HepG2 (cell line): ENCODE measurements at regions not wholly inside any gene's neighbourhood (a gene's known extent, or its start where the extent isn't known, plus 50 kb on each side); places are given as distances from the start of the nearest gene placed in this dataset.

Source experiments
- DPF2 ChIP-seq: sonication (generic); formaldehyde crosslinking; IDR thresholded peaks from 2 replicates; pipeline ENCODE4 v1.4.0; 2020; ENCODE audit warnings: mild to moderate bottlenecking, low read depth, missing genetic modification reagents, borderline replicate concordance
- MYNN ChIP-seq: sonication (generic); formaldehyde crosslinking; IDR thresholded peaks from 2 replicates; pipeline ENCODE4 v1.4.0; 2020; ENCODE audit warnings: mild to moderate bottlenecking, low read depth, missing genetic modification reagents
- NFIC ChIP-seq: IDR thresholded peaks from 2 replicates; pipeline ENCODE4 v1.6.1; 2012; ENCODE audit warnings: mild to moderate bottlenecking, low read length, inconsistent platforms
- RXRA ChIP-seq: sonication (generic); formaldehyde crosslinking; IDR thresholded peaks from 2 replicates; pipeline ENCODE4 v1.5.1; 2020; ENCODE audit warnings: missing genetic modification reagents
- SIN3A ChIP-seq: IDR thresholded peaks from 2 replicates; pipeline ENCODE4 v1.6.1; 2011; ENCODE audit warnings: low read depth, mild to moderate bottlenecking, control low read depth, low read length, borderline replicate concordance
- ZNF24 ChIP-seq: fragments of 450-650 bp; IDR thresholded peaks from 2 replicates; pipeline ENCODE4 v1.6.1; 2017; ENCODE audit warnings: antibody characterized with exemption, mild to moderate bottlenecking
- TF ChIP-seq, protein P1 (sequence below): IDR thresholded peaks from 2 replicates; pipeline ENCODE4 v1.6.1; 2012; ENCODE audit warnings: inconsistent platforms
- TF ChIP-seq, protein P2 (sequence below): sonication (generic); formaldehyde crosslinking; conservative IDR thresholded peaks from 2 replicates; pipeline ENCODE4 v1.4.0; 2020; ENCODE audit warnings: missing genetic modification reagents
- TF ChIP-seq, protein P3 (sequence below): sonication (generic); formaldehyde crosslinking; IDR thresholded peaks from 2 replicates; pipeline ENCODE4 v1.4.0; 2020; ENCODE audit warnings: missing genetic modification reagents

DNA sequence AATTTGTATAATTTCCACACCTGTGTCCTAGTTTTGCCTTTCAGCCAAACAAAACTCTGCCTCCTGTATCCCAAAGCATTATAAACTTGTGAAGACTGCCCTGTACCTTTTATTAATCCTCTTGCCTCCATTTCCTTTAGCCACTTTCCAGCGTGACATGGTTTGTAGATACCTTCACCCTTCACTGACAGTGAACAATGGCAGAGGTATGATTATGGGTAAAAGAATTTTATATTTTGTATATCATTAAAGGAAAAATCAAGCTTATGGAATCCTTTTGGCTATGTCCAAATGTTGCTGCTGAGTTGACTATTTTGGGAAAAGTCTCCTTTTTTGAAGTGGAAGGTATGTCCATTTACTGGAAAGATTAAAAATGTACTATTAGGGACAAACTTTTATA, 251.7 kb downstream of the HNMT start:
- TF ChIP-seq, protein P1, sequence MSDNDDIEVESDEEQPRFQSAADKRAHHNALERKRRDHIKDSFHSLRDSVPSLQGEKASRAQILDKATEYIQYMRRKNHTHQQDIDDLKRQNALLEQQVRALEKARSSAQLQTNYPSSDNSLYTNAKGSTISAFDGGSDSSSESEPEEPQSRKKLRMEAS, result no peak
- TF ChIP-seq MYNN (CRISPR knock-in tag), result no peak
- TF ChIP-seq SIN3A, result no peak
- TF ChIP-seq NFIC, result no peak
- TF ChIP-seq RXRA (CRISPR knock-in tag), result no peak
- TF ChIP-seq, protein P2, sequence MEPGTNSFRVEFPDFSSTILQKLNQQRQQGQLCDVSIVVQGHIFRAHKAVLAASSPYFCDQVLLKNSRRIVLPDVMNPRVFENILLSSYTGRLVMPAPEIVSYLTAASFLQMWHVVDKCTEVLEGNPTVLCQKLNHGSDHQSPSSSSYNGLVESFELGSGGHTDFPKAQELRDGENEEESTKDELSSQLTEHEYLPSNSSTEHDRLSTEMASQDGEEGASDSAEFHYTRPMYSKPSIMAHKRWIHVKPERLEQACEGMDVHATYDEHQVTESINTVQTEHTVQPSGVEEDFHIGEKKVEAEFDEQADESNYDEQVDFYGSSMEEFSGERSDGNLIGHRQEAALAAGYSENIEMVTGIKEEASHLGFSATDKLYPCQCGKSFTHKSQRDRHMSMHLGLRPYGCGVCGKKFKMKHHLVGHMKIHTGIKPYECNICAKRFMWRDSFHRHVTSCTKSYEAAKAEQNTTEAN (CRISPR knock-in tag), result no peak
- no peak for TF ChIP-seq DPF2 (CRISPR knock-in tag)
- no peak for TF ChIP-seq ZNF24
- TF ChIP-seq, protein P3, sequence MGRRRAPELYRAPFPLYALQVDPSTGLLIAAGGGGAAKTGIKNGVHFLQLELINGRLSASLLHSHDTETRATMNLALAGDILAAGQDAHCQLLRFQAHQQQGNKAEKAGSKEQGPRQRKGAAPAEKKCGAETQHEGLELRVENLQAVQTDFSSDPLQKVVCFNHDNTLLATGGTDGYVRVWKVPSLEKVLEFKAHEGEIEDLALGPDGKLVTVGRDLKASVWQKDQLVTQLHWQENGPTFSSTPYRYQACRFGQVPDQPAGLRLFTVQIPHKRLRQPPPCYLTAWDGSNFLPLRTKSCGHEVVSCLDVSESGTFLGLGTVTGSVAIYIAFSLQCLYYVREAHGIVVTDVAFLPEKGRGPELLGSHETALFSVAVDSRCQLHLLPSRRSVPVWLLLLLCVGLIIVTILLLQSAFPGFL (CRISPR knock-in tag), result no peak
